ENCODE measurements at regions not wholly inside any gene's neighbourhood (a gene's known extent, or its start where the extent isn't known, plus 50 kb on each side); places are given as distances from the start of the nearest gene placed in this dataset.
A peak's percentile ranks its signal among the peaks of the same experiment; 100 is the strongest.

DNA sequence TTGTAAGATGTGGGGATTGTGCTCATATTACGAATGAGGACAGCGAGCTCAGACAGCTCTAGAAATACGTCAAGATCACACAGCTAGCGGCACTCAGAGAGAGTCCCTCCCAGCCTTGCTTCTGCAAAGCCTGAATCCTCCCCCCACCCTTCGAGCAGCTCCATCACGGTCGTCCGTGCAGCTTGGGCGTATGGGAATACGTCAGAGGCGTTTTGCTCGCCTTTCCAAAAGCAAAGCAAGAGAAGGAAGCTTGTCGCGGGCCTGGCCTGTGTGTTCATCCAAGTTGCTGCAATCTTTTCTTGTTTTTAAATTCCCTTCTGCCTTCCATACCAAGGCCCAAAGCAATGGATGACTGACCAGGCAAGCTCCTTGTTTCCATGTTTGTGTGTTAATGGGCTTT lies 125.5 kb upstream of the IRF2BP2 start:
- ATAC-seq = no peak
- peak; percentile 55 for DNase-seq (ENCODE audit: low spot score)
- intact Hi-C loops (cut with DNase I) = loop anchor here (10.0 kb wide), 1 partner anchor 329 kb away; no protein-coding TSS in a partner anchor

DNA sequence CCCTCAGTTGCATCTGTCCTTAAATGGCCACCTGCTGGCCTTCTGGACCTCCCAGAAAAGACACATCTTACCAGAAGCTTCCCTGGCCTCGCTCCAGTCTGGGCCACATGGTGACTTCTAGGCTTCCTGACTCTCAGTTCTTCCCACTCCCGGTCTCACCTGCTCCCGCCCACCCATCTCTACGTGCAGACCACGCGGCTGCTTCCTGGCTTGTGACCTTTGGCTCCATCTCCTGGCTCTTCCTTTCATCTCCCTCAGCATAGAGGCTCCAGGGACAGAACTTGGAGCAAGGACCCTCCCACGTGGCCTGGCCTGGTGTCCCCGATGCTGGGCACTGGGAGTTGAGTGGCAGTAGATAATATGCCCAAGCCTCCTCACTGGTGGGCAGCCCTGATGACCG lies 124.9 kb upstream of the IRF2BP2 start:
- DNase-seq (ENCODE audit: low spot score) (peak; percentile 41), ATAC-seq (no peak)
- intact Hi-C loops (cut with DNase I) = loop anchor here (10.0 kb wide), 1 partner anchor 330 kb away; no protein-coding TSS in a partner anchor

GRCh38 chr1:234734412-234734835 lies 124.4 kb upstream of the IRF2BP2 start:
- DNase-seq (ENCODE audit: low spot score) = peak; percentile 60
- no peak for ATAC-seq

GRCh38 chr1:234733427-234733826 lies 123.4 kb upstream of the IRF2BP2 start:
- DNase-seq (ENCODE audit: low spot score) = peak; percentile 26

More at GRCh38 chr1:234734412-234734835, 124.4 kb upstream of the IRF2BP2 start:
- intact Hi-C loops (cut with DNase I) = loop anchor here (10.0 kb wide), 1 partner anchor 330 kb away; no protein-coding TSS in a partner anchor

GRCh38 chr1:234732671-234733390 lies 122.9 kb upstream of the IRF2BP2 start:
- ATAC-seq (no peak), DNase-seq (ENCODE audit: low spot score) (peak; percentile 42)
- intact Hi-C loops (cut with DNase I) = loop anchor here (10.0 kb wide), 1 partner anchor 332 kb away; no protein-coding TSS in a partner anchor

More at GRCh38 chr1:234733427-234733826, 123.4 kb upstream of the IRF2BP2 start:
- no peak for ATAC-seq
- intact Hi-C loops (cut with DNase I) = loop anchor here (10.0 kb wide), 1 partner anchor 331 kb away; no protein-coding TSS in a partner anchor

DNA sequence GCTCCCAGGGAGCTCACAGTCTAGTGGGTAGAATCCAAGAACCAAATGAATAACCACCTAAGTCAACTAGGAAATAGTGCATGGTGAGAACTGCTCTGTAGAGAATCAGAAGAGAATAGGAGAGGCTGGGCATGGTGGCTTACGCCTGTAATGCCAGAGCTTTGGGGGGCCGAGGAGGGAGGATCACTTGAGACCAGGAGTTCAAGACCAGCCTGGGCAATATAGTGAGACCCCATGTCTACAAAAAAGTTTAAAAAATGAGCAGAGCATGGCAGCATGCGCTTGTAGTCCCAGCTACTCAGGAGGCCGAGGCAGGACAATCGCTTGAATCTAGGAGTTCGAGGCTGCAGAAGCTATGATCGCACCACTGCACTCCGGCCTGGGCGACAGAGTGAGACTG lies 122.3 kb upstream of the IRF2BP2 start:
- intact Hi-C loops (cut with DNase I) = loop anchor here (10.0 kb wide), 1 partner anchor 333 kb away; no protein-coding TSS in a partner anchor
- DNase-seq (ENCODE audit: low spot score) (peak; percentile 47), ATAC-seq (no peak)

- intact Hi-C loops (cut with DNase I) = loop anchor here (10.0 kb wide), 1 partner anchor 333 kb away; no protein-coding TSS in a partner anchor
- ATAC-seq = no peak
- peak; percentile 58 for DNase-seq (ENCODE audit: low spot score)
Observed at GRCh38 chr1:234731569-234732085, 121.6 kb upstream of the IRF2BP2 start.

GRCh38 chr1:234730770-234731568 lies 121.0 kb upstream of the IRF2BP2 start:
- ATAC-seq = no peak

GRCh38 chr1:234730475-234730769 lies 120.4 kb upstream of the IRF2BP2 start:
- DNase-seq (ENCODE audit: low spot score) (peak; percentile 37), ATAC-seq (no peak)
- intact Hi-C loops (cut with DNase I) = loop anchor here (10.0 kb wide), 1 partner anchor 334 kb away; no protein-coding TSS in a partner anchor

More at GRCh38 chr1:234730770-234731568, 121.0 kb upstream of the IRF2BP2 start:
- peak; percentile 26 for DNase-seq (ENCODE audit: low spot score)
- intact Hi-C loops (cut with DNase I) = loop anchor here (10.0 kb wide), 1 partner anchor 334 kb away; no protein-coding TSS in a partner anchor

DNA sequence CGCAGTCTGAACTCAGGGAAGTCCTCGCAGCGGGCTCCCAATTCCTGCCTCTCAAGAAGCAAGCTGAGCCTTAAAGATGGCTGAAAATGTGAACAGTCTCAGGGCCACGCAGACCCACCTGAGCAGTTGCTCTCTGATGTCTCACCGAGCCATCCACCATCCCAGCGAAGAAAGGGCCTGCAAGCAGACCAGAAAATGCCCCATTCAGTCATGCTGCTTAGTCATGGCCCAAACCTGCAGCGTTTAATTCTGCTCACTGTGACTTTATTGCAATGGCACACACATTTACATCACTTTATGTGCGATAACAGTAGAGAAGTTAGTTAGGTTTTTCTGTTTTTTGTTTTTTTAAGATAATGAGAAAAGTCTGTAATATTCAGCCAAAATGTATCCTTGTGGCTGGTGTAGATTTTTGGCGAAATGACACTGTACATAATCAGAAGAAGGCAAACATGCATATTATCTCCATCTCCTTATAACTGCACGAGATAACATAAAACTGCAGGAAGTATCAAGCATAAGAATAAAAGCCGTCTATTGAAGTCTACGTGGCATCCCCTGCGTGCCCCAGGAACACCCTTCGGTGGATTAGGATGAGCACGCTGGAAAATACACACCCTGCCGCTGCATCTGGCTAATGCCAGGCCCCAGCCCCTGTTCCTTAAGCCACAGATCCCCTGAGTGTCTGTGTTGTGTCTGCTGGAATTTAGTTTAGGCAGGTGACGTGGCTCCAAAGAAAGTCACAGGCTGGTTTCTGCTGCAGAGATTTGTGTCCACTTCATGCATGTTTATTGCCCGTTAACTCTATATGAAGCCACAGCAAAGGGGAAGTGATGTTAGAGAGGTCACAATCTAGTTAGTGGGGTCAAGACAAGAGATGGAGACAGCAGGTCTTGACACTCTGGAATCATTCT lies 119.8 kb upstream of the IRF2BP2 start:
- intact Hi-C loops (cut with DNase I) = loop anchor here (10.0 kb wide), 2 partner anchors 255 to 335 kb away; no protein-coding TSS in a partner anchor
- ATAC-seq = no peak
- DNase-seq (ENCODE audit: low spot score) = peak; percentile 37

DNA sequence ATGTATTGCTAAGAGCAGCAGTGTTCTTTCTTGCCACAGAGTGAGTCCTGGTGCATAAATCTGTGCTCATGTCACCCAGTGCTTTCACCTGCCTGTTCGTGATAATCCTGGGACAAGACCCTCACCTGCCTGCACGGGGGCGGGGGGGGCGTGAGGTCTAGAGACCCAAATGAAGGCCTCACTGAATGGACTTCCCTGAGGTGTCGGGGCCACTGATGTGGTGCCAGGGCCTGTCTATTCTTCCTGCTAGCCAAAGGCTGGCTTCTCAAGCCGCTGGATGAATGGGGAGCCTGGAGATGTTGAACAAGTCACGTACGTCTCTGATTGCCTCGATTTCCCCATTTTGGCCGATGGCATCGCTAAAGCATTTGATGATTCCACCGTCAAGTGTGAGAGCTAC lies 118.8 kb upstream of the IRF2BP2 start:
- no peak for ATAC-seq

DNA sequence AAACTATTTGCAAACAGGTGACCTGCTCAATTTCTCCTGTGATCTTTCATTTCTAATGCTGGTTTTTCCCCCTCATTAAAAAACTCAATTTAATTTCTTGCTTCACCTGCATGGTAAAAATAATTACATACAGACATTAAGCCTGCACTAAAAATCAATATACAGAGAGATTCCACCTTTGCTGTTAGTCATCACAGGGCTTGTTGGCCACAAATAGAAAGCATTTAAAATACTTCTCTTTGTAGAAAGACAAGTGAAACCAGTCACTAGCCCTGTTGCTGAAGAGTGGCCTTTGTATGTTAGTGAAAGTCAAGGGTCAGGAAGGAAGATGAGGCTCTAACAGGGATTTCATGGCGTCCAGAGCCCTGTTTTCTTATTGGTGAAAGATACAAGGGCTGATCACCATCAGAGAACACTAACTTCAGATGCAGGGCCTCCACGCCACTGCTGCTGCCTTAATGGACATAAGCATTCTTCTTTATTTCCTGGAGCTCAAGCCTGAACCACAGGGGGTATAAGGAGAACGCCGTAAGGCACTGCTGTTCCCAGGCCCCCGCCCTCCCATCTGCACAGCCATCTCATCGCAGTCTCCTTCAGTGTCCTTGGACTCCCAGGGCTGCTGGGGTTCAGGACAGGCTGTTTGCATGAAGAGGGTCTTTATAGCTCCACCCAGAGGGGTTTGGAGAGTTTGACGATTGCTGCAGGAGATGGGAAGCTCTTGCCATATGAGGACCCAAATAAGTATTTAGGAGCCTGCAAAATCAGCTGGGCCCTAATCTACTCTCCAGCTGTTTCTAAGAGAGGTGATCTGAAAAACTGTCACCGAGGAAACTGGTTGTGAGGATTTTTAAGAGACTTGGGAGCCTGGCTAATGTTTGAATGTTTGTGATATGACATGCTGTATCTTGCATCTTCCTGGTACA lies 117.3 kb upstream of the IRF2BP2 start:
- no peak for DNase-seq (ENCODE audit: low spot score)
- no peak for ATAC-seq
- intact Hi-C loops (cut with DNase I) = loop anchor here (10.0 kb wide), 1 partner anchor 258 kb away; no protein-coding TSS in a partner anchor

More for the DNA sequence above, 118.8 kb upstream of the IRF2BP2 start:
- intact Hi-C loops (cut with DNase I) = loop anchor here (10.0 kb wide), 1 partner anchor 256 kb away; no protein-coding TSS in a partner anchor
- peak; percentile 52 for DNase-seq (ENCODE audit: low spot score)

DNA sequence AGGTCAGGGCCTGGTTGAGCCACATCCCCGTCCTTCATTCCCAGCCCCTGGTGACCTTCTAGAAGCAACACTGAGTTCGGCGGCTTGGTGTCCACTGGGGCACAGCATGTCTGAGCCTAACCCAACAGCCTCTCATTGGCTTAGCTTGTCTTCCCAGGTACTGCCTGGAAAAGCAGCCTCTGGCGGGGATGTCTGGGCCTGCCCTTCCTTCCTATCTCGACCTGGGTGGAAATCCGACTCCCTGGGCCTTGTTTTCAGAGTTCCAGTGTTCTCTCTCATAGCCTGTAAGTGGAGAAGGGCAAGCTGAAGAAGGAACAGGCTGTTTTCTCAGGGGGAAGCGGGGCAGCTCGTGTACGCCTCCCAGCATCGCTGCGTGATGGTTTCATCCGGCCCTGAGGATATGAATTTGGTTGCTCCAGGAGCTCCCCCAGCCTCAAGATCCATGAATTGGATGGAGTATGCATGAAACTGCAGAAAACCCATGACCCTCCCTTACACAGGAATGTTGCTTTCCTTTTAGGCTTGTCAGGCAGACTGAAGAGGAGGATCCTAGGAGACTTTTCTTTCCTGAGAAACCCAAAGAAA lies 116.5 kb upstream of the IRF2BP2 start:
- ATAC-seq (no peak), DNase-seq (ENCODE audit: low spot score) (no peak)
- intact Hi-C loops (cut with DNase I) = loop anchor here (10.0 kb wide), 1 partner anchor 258 kb away; no protein-coding TSS in a partner anchor

DNA sequence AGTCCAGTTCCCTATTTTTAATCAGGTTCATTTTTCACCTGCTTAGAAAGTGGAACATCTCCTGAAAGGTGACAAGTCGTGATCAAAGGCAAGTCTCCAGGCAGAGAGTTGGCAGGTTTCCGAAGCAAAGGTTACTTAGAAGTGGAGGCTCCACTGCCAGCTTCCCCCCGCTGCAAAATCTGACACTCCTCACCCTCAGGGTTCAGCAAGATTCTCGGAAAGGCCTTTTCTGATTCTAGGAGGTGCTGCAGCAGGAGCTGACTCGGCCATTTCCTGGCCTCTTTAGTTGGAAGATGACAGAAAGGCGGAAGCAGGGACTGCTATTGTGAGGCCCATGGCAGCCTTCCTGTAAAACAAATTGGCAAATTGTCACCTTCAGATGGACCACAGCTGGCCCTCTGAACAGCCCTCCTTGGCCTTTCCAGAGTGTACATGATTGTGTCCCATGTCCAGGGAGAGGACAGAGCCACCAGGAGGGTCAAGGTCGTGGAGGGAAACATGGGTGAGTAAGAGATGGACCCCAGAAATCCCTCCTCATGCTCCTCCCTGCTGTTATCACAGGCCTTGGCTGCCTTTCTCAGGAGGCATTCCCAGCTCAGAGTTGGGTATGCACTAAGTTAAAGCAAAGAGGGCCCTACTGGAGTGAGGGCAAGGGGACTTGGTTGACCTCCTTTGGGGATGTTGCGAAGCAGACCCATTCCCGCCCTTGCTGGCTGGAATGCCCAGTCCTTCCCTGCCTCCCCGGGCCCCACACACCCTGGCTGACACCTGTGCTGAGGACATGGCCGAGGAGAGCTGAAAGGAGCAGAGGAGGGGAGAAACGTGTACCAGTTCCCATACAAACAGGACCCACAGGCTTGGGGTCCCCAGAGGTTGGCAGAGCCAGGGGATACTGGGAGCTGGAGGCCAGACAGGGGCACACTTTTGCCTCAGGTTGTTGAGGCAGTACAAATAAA lies 115.5 kb upstream of the IRF2BP2 start:
- ATAC-seq (no peak), DNase-seq (ENCODE audit: low spot score) (peak; percentile 68)
- intact Hi-C loops (cut with DNase I) = loop anchor here (10.0 kb wide), 1 partner anchor 259 kb away; no protein-coding TSS in a partner anchor

GRCh38 chr1:234724516-234725176 lies 114.7 kb upstream of the IRF2BP2 start:
- intact Hi-C loops (cut with DNase I) = loop anchor here (5.0 to 10.0 kb wide), 2 partner anchors 112 to 260 kb away; partner anchors contain the start of gene IRF2BP2
- peak; percentile 74 for ATAC-seq
- DNase-seq (ENCODE audit: low spot score) = peak; percentile 85

Data from sciatic nerve (tissue), 2 donors.